NCI-H510A (cell line): ENCODE measurements at regions not wholly inside any gene's neighbourhood (a gene's known extent, or its start where the extent isn't known, plus 50 kb on each side); places are given as distances from the start of the nearest gene placed in this dataset.

Experiments
- DNase-seq: peaks from one replicate; lab custom pipeline; 2025; lab: John Stamatoyannopoulos, UW

- DNase-seq = no peak
These were observed 173.8 kb downstream of the RPLP1 start for GRCh38 chr15:69626095-69627066.

- no peak for DNase-seq
These were observed 175.0 kb downstream of the RPLP1 start for GRCh38 chr15:69627548-69628158.

GRCh38 chr15:69628256-69629093 lies 175.9 kb downstream of the RPLP1 start:
- no peak for DNase-seq

DNA sequence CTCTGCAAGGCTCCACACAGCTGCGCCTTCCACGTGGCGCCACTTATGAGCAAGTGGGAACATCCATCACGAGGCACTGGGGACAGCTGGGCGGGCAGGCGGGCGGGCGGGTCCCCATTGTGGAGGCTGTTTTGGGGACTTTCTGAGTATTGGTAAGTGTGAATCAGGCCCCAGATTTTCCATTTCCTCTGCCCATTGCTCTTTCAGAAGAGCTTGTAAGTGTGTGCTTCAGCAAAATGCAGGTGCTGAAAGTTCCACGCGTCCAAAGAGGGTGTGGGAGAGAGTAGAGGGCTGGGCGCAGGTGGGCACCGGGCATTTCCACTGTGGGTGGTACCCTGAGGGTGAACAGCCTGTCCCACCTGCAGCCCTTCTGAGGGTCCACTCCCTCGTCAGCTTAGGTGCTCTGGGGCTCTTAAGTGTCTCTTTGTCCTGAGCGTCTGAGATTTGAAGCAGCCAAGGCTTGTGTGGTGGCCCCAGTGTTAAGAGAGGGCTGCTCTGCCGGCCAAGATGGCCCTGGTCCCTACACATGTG lies 177.1 kb downstream of the RPLP1 start:
- no peak for DNase-seq

DNA sequence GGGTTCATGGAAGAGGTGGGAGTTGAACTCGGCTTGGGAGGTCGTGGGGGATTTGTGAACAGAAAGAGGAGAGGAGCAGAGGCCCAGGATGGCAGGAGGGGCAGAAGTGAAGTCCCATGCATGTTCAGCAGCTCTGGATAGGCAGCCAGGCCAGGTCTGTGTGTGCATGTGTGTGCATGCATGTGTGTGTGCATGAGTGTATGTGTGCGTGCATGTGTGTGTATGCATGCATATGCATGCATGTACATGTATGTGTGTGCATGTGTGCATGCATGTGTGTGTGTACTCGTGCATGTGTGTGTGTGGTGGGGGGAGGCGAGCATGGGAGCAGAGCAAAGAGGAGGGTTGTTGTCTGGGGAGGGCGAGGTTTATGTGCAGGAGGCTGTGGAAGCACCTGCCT lies 178.4 kb downstream of the RPLP1 start:
- no peak for DNase-seq

DNA sequence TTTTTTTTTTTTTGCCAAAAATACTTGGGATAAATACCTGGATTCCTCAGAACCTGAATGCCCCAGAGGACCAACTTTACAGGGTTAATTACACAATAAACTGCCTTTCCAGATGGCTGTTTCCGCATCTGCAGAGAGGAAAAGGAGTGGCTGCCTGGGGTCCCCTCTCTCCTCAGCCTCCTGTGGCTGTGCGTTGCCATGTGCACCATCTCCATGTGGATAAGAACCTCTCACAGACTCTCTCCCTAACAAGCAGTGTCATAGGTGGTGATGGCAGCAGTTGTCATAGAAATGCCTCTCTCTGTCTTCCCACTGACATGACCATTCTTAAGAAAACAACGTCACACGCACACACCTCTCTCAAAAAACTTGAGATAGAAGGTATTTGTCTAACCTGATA lies 179.4 kb downstream of the RPLP1 start:
- DNase-seq = no peak

DNA sequence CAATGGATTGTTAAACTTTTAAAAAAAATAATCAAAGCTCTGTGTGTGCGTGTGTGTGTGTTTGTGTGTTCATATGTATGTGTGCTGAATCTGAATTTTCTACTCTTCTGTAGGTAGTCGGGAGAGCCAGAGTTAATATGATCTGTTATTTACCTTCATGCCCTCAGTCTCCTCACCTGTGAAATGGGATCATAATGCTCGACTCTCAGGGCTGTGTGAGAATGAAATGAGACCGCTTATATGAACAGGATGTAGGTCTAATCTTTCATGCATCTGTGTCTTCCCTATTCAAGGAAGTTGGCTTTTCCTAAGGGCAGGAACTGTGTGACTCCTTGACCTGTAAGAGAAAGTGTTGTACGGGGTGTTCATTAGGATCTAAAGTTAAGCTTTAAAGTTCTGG lies 182.2 kb downstream of the RPLP1 start:
- no peak for DNase-seq

GRCh38 chr15:69636169-69636915 lies 183.7 kb downstream of the RPLP1 start:
- no peak for DNase-seq

GRCh38 chr15:69637818-69638217 lies 185.2 kb downstream of the RPLP1 start:
- DNase-seq = no peak

- DNase-seq = no peak
These were observed 190.9 kb downstream of the RPLP1 start for GRCh38 chr15:69643476-69643875.

DNA sequence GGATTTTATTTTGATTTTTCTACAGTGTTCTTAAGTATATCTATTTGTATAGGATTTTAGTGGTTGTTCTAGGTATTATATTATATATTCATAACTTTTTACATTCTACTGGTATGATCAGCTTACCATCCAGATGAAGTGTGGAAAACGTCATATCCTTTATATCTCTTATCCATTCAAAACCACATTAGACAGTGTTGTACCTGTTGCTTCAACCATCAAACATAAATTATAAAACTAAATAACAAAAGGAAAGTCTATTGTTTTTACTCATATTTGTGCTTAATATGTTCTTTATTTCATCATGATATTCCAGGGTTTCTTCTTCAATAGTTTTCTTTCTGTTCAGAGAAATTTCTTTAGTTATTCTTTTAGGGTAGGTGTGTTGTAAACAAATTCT lies 191.4 kb downstream of the RPLP1 start:
- DNase-seq = no peak

- DNase-seq = no peak
These were observed 192.3 kb downstream of the RPLP1 start for GRCh38 chr15:69644876-69645275.

- DNase-seq = no peak
These were observed 194.5 kb downstream of the RPLP1 start for GRCh38 chr15:69647142-69647513.

DNA sequence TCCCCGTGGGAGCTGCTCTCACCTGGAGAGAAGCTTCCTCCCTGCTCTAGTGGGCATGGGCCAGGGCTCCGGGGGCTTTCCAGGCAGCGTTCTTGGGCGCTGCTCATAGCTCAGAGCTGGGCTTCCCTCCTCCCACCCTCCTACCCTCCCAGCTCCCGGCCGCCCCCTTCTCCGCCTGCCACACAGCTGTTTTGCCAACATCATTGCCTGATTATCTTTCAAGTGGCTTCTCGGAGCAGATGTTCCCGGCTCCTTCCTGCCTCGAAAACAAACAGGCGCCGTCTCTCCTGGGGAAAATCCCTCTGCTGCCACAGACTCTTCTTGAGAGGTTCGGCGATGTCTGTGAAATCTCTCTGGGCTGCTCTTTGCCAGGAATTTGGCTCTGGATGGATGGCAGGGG lies 195.6 kb downstream of the RPLP1 start:
- DNase-seq = no peak

- DNase-seq = no peak
These were observed 196.4 kb downstream of the RPLP1 start for GRCh38 chr15:69648775-69649735.

DNA sequence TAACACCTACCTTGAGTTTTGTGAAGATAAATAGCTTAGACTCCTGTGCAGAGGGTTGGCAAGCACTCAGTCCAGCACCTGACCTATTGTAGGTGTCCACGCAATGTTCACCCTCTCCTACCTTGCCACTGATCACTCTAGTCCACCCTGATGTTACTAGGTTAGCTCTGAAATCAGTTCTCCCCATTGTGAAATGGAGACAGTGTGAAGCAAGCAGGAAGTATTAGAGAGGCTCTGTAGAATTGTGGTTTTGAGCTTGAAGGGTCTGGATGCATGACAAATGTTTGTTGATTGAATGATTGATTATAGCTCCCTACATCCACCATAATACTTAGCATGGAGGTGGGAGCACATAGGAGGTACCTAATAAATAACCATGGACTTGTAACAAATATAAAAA lies 199.7 kb downstream of the RPLP1 start:
- DNase-seq = no peak

- no peak for DNase-seq
These were observed 200.2 kb downstream of the RPLP1 start for GRCh38 chr15:69652751-69653305.

- DNase-seq = no peak
These were observed 200.7 kb downstream of the RPLP1 start for GRCh38 chr15:69653306-69653705.

- DNase-seq = no peak
These were observed 201.2 kb downstream of the RPLP1 start for GRCh38 chr15:69653846-69654245.
